CD14-positive monocyte (primary cell): ENCODE measurements at regions not wholly inside any gene's neighbourhood (a gene's known extent, or its start where the extent isn't known, plus 50 kb on each side); places are given as distances from the start of the nearest gene placed in this dataset.

ENCODE experiments used
- DNase-seq, 3 donors: peaks; one replicate each; pipeline ENCODE4 v3.0.0-alpha.2; 2011 to 2022
- H2AFZ ChIP-seq: 2 replicates; pipeline ENCODE4 v1.6.0; 2012; ENCODE audit warnings: mild to moderate bottlenecking, low read depth, low read length, inconsistent platforms; ENCODE audit not compliant: insufficient read depth, poor library complexity, severe bottlenecking
- H3K27ac ChIP-seq, 2 donors: 1 replicate in 1 of 2; 2 replicates in 1 of 2; pipeline ENCODE4 v1.5.1; 2012 to 2013; ENCODE audit warnings: low read length in 2 of 2, control low read depth in 1 of 2, inconsistent platforms in 1 of 2, low read depth in 1 of 2, mild to moderate bottlenecking in 1 of 2
- H3K27me3 ChIP-seq, 2 donors: one replicate each; pipeline versions ENCODE4 v1.6.0 to v1.6.1; 2011 to 2013; ENCODE audit warnings: low read length in 2 of 2; ENCODE audit not compliant: control insufficient read depth in 2 of 2, insufficient read depth in 2 of 2
- H3K36me3 ChIP-seq, 2 donors: replicated peaks in 1 of 2; 1 replicate in 1 of 2; 2 replicates in 1 of 2; pipeline versions ENCODE4 v1.5.1 to v1.6.1; 2012 to 2013; ENCODE audit warnings: low read length in 2 of 2, control low read depth in 1 of 2, inconsistent platforms in 1 of 2, mild to moderate bottlenecking in 1 of 2; ENCODE audit not compliant: insufficient read depth in 2 of 2, control insufficient read depth in 1 of 2
- H3K4me1 ChIP-seq, 2 donors: 1 replicate in 1 of 2; 2 replicates in 1 of 2; pipeline versions ENCODE4 v1.5.1 to v1.6.1; 2012 to 2013; ENCODE audit warnings: low read length in 2 of 2, control low read depth in 1 of 2, inconsistent platforms in 1 of 2, mild to moderate bottlenecking in 1 of 2, moderate library complexity in 1 of 2; ENCODE audit not compliant: insufficient read depth in 2 of 2, control insufficient read depth in 1 of 2
- H3K4me2 ChIP-seq: replicated peaks from 2 replicates; pipeline ENCODE3; 2012; ENCODE audit warnings: low read length, moderate library complexity, mild to moderate bottlenecking; ENCODE audit not compliant: poor library complexity, severe bottlenecking; ENCODE audit errors: extremely low read depth
- H3K4me3 ChIP-seq, 3 experiments: fragments of 200-600 bp in 1 of 3; sonication (generic) in 1 of 3; replicated peaks in 1 of 3; 1 replicate in 2 of 3; 2 replicates in 1 of 3; pipeline ENCODE4 v1.5.1; 2011 to 2013; ENCODE audit warnings: low read length in 3 of 3, mild to moderate bottlenecking in 3 of 3, control low read depth in 2 of 3, low read depth in 2 of 3, inconsistent platforms in 1 of 3, moderate library complexity in 1 of 3
- H3K79me2 ChIP-seq: 2 replicates; pipeline ENCODE4 v1.6.0; 2012; ENCODE audit warnings: mild to moderate bottlenecking, control low read depth, inconsistent platforms, low read length, moderate library complexity; ENCODE audit not compliant: insufficient read depth
- H3K9ac ChIP-seq: 2 replicates; pipeline ENCODE4 v1.6.0; 2017; ENCODE audit warnings: low read length, mild to moderate bottlenecking; ENCODE audit not compliant: insufficient read depth, poor library complexity, severe bottlenecking
- H3K9me3 ChIP-seq, 2 donors: replicated peaks in 1 of 2; 1 replicate in 1 of 2; 2 replicates in 1 of 2; pipeline versions ENCODE4 v1.5.1 to v1.6.1; 2012 to 2013; ENCODE audit warnings: low read length in 2 of 2, control low read depth in 1 of 2; ENCODE audit not compliant: control insufficient read depth in 1 of 2, insufficient read depth in 1 of 2
- H4K20me1 ChIP-seq: 2 replicates; pipeline ENCODE4 v1.6.0; 2012; ENCODE audit warnings: mild to moderate bottlenecking, low read length, control low read depth, moderate library complexity; ENCODE audit not compliant: insufficient read depth
- H3K27ac Mint-ChIP-seq, 7 donors: one replicate each; pipeline ENCODE4 v1.8.0; 2020; ENCODE audit warnings: mild to moderate bottlenecking in 7 of 7, mixed read lengths in 7 of 7, moderate library complexity in 6 of 7, inconsistent platforms in 2 of 7
- H3K27me3 Mint-ChIP-seq, 3 donors: one replicate each; pipeline ENCODE4 v1.8.0; 2021 to 2022; ENCODE audit warnings: low read depth in 3 of 3, mild to moderate bottlenecking in 3 of 3, mixed read lengths in 3 of 3, moderate library complexity in 3 of 3, inconsistent platforms in 1 of 3
- H3K36me3 Mint-ChIP-seq, 2 donors: one replicate each; pipeline ENCODE4 v1.8.0; 2020; ENCODE audit warnings: mixed read lengths in 2 of 2, inconsistent platforms in 1 of 2, mild to moderate bottlenecking in 1 of 2
- H3K4me1 Mint-ChIP-seq: one replicate; pipeline ENCODE4 v1.8.0; 2020; ENCODE audit warnings: mild to moderate bottlenecking, mixed read lengths
- H3K4me3 Mint-ChIP-seq, 2 donors: one replicate each; pipeline ENCODE4 v1.8.0; 2020; ENCODE audit warnings: mild to moderate bottlenecking in 2 of 2, mixed read lengths in 2 of 2, moderate library complexity in 1 of 2
- H3K9me3 Mint-ChIP-seq, 7 donors: one replicate each; pipeline ENCODE4 v1.8.0; 2020 to 2022; ENCODE audit warnings: mixed read lengths in 7 of 7, mild to moderate bottlenecking in 6 of 7, moderate library complexity in 6 of 7, inconsistent platforms in 2 of 7
- CTCF ChIP-seq: fragments of 200-600 bp; IDR thresholded peaks from one replicate; pipeline ENCODE4 v1.8.0; 2022; ENCODE audit warnings: antibody characterized with exemption, mild to moderate bottlenecking
- WGBS: methylation state at CpG from one replicate; pipeline ENCODE4 v1.1.5; 2013; ENCODE audit warnings: missing lambda C conversion rate; ENCODE audit not compliant: insufficient coverage; 5-methylcytosine and 5-hydroxymethylcytosine counted together
- intact Hi-C, 2 donors: fragments of 100-400 bp; cut with micrococcal nuclease; formaldehyde crosslinking; loops; one replicate each; pipeline versions ENCODE4 v1.15.0 to v1.15.1; 2023

GRCh38 chr5:6188976-6189375, 189.4 kb downstream of the MED10 start:
- intact Hi-C loops: no loop called here
- no peaks in the 10 kb centered on the region for H3K4me1 Mint-ChIP-seq
- H3K4me1 ChIP-seq: no peaks in the 10 kb centered on the region
- no peaks in the 10 kb centered on the region for H4K20me1 ChIP-seq
- no peak for TF ChIP-seq CTCF
- no peak overlapping the region for H3K4me3 ChIP-seq
- H3K27ac Mint-ChIP-seq: no peak overlapping the region
- no peaks in the 10 kb centered on the region for H3K27me3 Mint-ChIP-seq
- no peak overlapping the region for H2AFZ ChIP-seq
- H3K9ac ChIP-seq: no peak overlapping the region
- peaks cover 0 to 5% (median 2%) of the 10 kb centered on the region in 7 donors for H3K9me3 Mint-ChIP-seq
- no peak overlapping the region for H3K4me3 Mint-ChIP-seq
- H3K27me3 ChIP-seq: no peaks in the 10 kb centered on the region
- no peaks in the 10 kb centered on the region for H3K9me3 ChIP-seq
- DNase-seq: no peak
- H3K36me3 Mint-ChIP-seq: no peaks in the 10 kb centered on the region
- no peaks in the 10 kb centered on the region for H3K36me3 ChIP-seq
- no peak overlapping the region for H3K27ac ChIP-seq
- WGBS: 100% methylated on average over 3 of the region's 8 CpGs
- H3K4me2 ChIP-seq: no peak overlapping the region
- no peaks in the 10 kb centered on the region for H3K79me2 ChIP-seq

GRCh38 chr5:6188344-6188743, 190.0 kb downstream of the MED10 start:
- H2AFZ ChIP-seq: no peak overlapping the region
- no peaks in the 10 kb centered on the region for H3K27me3 ChIP-seq
- H3K4me3 Mint-ChIP-seq: no peak overlapping the region
- H3K4me1 Mint-ChIP-seq: no peaks in the 10 kb centered on the region
- no peaks in the 10 kb centered on the region for H3K36me3 Mint-ChIP-seq
- intact Hi-C loops: no loop called here
- 96% methylated on average over 5 of the region's 6 CpGs for WGBS
- no peaks in the 10 kb centered on the region for H3K4me1 ChIP-seq
- no peak overlapping the region for H3K4me3 ChIP-seq
- H3K36me3 ChIP-seq: no peaks in the 10 kb centered on the region
- H3K9ac ChIP-seq: no peak overlapping the region
- no peaks in the 10 kb centered on the region for H3K9me3 ChIP-seq
- H3K79me2 ChIP-seq: no peaks in the 10 kb centered on the region
- no peak overlapping the region for H3K4me2 ChIP-seq
- H3K27ac ChIP-seq: no peak overlapping the region
- H3K9me3 Mint-ChIP-seq: peaks cover 0 to 5% (median 2%) of the 10 kb centered on the region in 7 donors
- TF ChIP-seq CTCF: no peak
- H3K27ac Mint-ChIP-seq: no peak overlapping the region
- H3K27me3 Mint-ChIP-seq: no peaks in the 10 kb centered on the region
- H4K20me1 ChIP-seq: no peaks in the 10 kb centered on the region
- DNase-seq: no peak
